K562 (cell line): ENCODE measurements at regions not wholly inside any gene's neighbourhood (a gene's known extent, or its start where the extent isn't known, plus 50 kb on each side); places are given as distances from the start of the nearest gene placed in this dataset.

ENCODE experiments used
- ATAC-seq: fragments of 200-7000 bp; cut with Tn5 transposase; 3 replicates; pipeline ENCODE4 v1.9.1; 2020; ENCODE audit warnings: moderate library complexity
- BruUV-seq: library from RNA; stranded (reverse); fragments of 400-500 nt; replicated peaks from 2 replicates; lab custom pipeline; 2021; lab: Mats Ljungman, UMichigan
- CTCF ChIA-PET: fragments of 300-600 bp; formaldehyde crosslinking; extraction: SDS; loops from one replicate; lab custom pipeline; 2021; ENCODE audit warnings: low intra/inter-chr PET ratio; lab: Yijun Ruan, JAX
- POLR2A ChIA-PET: fragments of 300-600, 350-650 bp; sonication (Branson Sonifier 250); formaldehyde crosslinking; extraction: SDS; loops from one replicate; lab custom pipeline; 2021; ENCODE audit warnings: antibody characterized with exemption, inconsistent platforms; lab: Yijun Ruan, JAX
- DNase-seq, 4 experiments: peaks; one replicate each; pipeline versions ENCODE4 v3.0.0 to v3.0.0-alpha.2; 2011 to 2018; ENCODE audit warnings: low spot score in 3 of 4, mixed read lengths in 3 of 4; ENCODE audit errors: extremely low read depth in 1 of 4
- FAIRE-seq: peaks from 2 replicates; lab custom pipeline; 2011; peaks lifted over from hg19 to GRCh38; lab: Jason Lieb, UNC
- H2AFZ ChIP-seq: 2 replicates; pipeline ENCODE4 v1.6.0; 2011; ENCODE audit warnings: low read depth, low read length, control low read depth, inconsistent platforms
- H3K27ac ChIP-seq: fragments of 200-600 bp; 3 replicates; pipeline ENCODE4 v1.8.0; 2011; ENCODE audit warnings: low read depth, mild to moderate bottlenecking, control low read depth, inconsistent platforms, low read length, moderate library complexity, mixed read lengths; ENCODE audit errors: extremely low read depth
- H3K27me3 ChIP-seq, 2 experiments: fragments of 300-600 bp in 1 of 2; 2 replicates in 1 of 2; 3 replicates in 1 of 2; pipeline versions ENCODE4 v1.6.0 to v1.8.0; 2011; ENCODE audit warnings: inconsistent platforms in 2 of 2, low read length in 2 of 2, mild to moderate bottlenecking in 1 of 2, mixed read lengths in 1 of 2, moderate library complexity in 1 of 2; ENCODE audit not compliant: control insufficient read depth in 2 of 2, insufficient read depth in 2 of 2
- H3K36me3 ChIP-seq: fragments of 300-600 bp; 3 replicates; pipeline ENCODE4 v1.8.0; 2011; ENCODE audit warnings: mild to moderate bottlenecking, low read length, inconsistent platforms; ENCODE audit not compliant: control insufficient read depth, insufficient read depth
- H3K4me1 ChIP-seq, 2 experiments: fragments of 200-600 bp in 1 of 2; replicated peaks in 1 of 2; 2 replicates in 1 of 2; 3 replicates in 1 of 2; pipeline versions ENCODE4 v1.5.1 to v1.8.0; 2011; ENCODE audit warnings: inconsistent platforms in 2 of 2, low read length in 2 of 2, mild to moderate bottlenecking in 1 of 2, mixed read lengths in 1 of 2, moderate library complexity in 1 of 2; ENCODE audit not compliant: control insufficient read depth in 2 of 2, insufficient read depth in 2 of 2
- H3K4me2 ChIP-seq: 2 replicates; pipeline ENCODE4 v1.6.1; 2011; ENCODE audit warnings: low read length, control low read depth, inconsistent platforms, mixed read lengths; ENCODE audit not compliant: insufficient read depth
- H3K4me3 ChIP-seq: fragments of 200-600 bp; sonication (generic), shearing (Covaris generic); 2 replicates; pipeline ENCODE4 v1.5.1; 2016; ENCODE audit warnings: control low read depth, inconsistent platforms
- H3K79me2 ChIP-seq: fragments of 200-600 bp; 3 replicates; pipeline ENCODE4 v1.8.0; 2011; ENCODE audit warnings: low read length, inconsistent platforms; ENCODE audit not compliant: control insufficient read depth, insufficient read depth
- H3K9ac ChIP-seq, 2 experiments: 2 replicates each; pipeline versions ENCODE4 v1.6.0 to v1.6.1; 2011; ENCODE audit warnings: low read depth in 2 of 2, low read length in 2 of 2, control low read depth in 1 of 2, inconsistent platforms in 1 of 2, mild to moderate bottlenecking in 1 of 2, mixed read lengths in 1 of 2; ENCODE audit not compliant: insufficient read depth in 1 of 2
- H3K9me1 ChIP-seq: one replicate; pipeline ENCODE4 v1.6.0; 2011; ENCODE audit warnings: inconsistent platforms, mild to moderate bottlenecking, low read length, moderate library complexity; ENCODE audit not compliant: control insufficient read depth, insufficient read depth
- H3K9me3 ChIP-seq: replicated peaks from 2 replicates; pipeline ENCODE4 v1.5.1; 2011; ENCODE audit warnings: low read depth, low read length, inconsistent platforms; ENCODE audit not compliant: control insufficient read depth, insufficient read depth
- H4K20me1 ChIP-seq: replicated peaks from 2 replicates; pipeline ENCODE4 v1.6.1; 2011; ENCODE audit warnings: low read length, inconsistent platforms, mixed read lengths; ENCODE audit not compliant: control insufficient read depth, insufficient read depth
- ATF2 ChIP-seq: sonication (generic); formaldehyde crosslinking; IDR thresholded peaks from 2 replicates; pipeline ENCODE4 v1.8.1; 2022; ENCODE audit warnings: missing genetic modification reagents
- BRF1 ChIP-seq: IDR thresholded peaks from 3 replicates; pipeline ENCODE4 v1.6.1; 2011; ENCODE audit warnings: borderline replicate concordance, mild to moderate bottlenecking; ENCODE audit not compliant: insufficient read length; ENCODE audit errors: extremely low read depth
- BRF2 ChIP-seq: IDR thresholded peaks from 3 replicates; pipeline ENCODE4 v1.6.1; 2011; ENCODE audit warnings: borderline replicate concordance, mild to moderate bottlenecking; ENCODE audit not compliant: insufficient read length, insufficient read depth
- CHD4 ChIP-seq: fragments of 200-600 bp; sonication (generic); IDR thresholded peaks from 3 replicates; pipeline ENCODE4 v1.6.1; 2012; ENCODE audit warnings: low read depth, mild to moderate bottlenecking, mixed read lengths, low read length, inconsistent platforms; ENCODE audit not compliant: insufficient read depth, insufficient replicate concordance, poor library complexity, severe bottlenecking
- CTCF ChIP-seq, 3 experiments: IDR thresholded peaks in 2 of 3; conservative IDR thresholded peaks in 1 of 3; 2 replicates each; pipeline ENCODE4 v1.5.1; 2011 to 2012; ENCODE audit warnings: low read length in 3 of 3, mild to moderate bottlenecking in 3 of 3, control low read depth in 2 of 3, improper control_type of control experiment in 1 of 3, inconsistent platforms in 1 of 3, low read depth in 1 of 3, mixed read lengths in 1 of 3, moderate library complexity in 1 of 3; ENCODE audit not compliant: insufficient read depth in 2 of 3
- DPF2 ChIP-seq: fragments of 450-650 bp; IDR thresholded peaks from 2 replicates; pipeline ENCODE4 v1.6.1; 2016
- FOSL1 ChIP-seq: fragments of 200-800 bp; sonication (Bioruptor generic); conservative IDR thresholded peaks from 2 replicates; pipeline ENCODE4 v1.6.1; 2016; ENCODE audit warnings: missing genetic modification characterization, missing compliant biosample characterization
- FOXP1 ChIP-seq: sonication (generic); formaldehyde crosslinking; IDR thresholded peaks from 2 replicates; pipeline ENCODE4 v1.8.0; 2022; ENCODE audit warnings: mild to moderate bottlenecking, missing genetic modification reagents
- KLF13 ChIP-seq: fragments of 450-650 bp; IDR thresholded peaks from 2 replicates; pipeline ENCODE4 v1.6.1; 2016; ENCODE audit warnings: missing genetic modification characterization, low read depth, mild to moderate bottlenecking, missing compliant biosample characterization, moderate library complexity, borderline replicate concordance
- PML ChIP-seq: IDR thresholded peaks from 2 replicates; pipeline ENCODE4 v1.6.1; 2012; ENCODE audit warnings: low read length, inconsistent platforms
- SP1 ChIP-seq: sonication (generic); formaldehyde crosslinking; IDR thresholded peaks from 2 replicates; pipeline ENCODE4 v1.8.1; 2022; ENCODE audit warnings: mild to moderate bottlenecking, missing genetic modification reagents
- ZBTB26 ChIP-seq: fragments of 450-650 bp; formaldehyde crosslinking; IDR thresholded peaks from 2 replicates; pipeline ENCODE4 v1.4.0; 2022; ENCODE audit warnings: missing genetic modification characterization
- ZNF280B ChIP-seq: fragments of 250-450 bp; sonication (Bioruptor Pico); IDR thresholded peaks from 2 replicates; pipeline ENCODE4 v1.5.1; 2021; ENCODE audit warnings: mild to moderate bottlenecking
- ZNF408 ChIP-seq: fragments of 250-450 bp; sonication (Bioruptor Pico); IDR thresholded peaks from 2 replicates; pipeline ENCODE4 v1.4.0; 2020; ENCODE audit warnings: low read depth, mild to moderate bottlenecking, moderate library complexity
- ZNF41 ChIP-seq: fragments of 250-450 bp; sonication (Bioruptor Pico); conservative IDR thresholded peaks from 2 replicates; pipeline ENCODE4 v1.4.0; 2020; ENCODE audit warnings: mild to moderate bottlenecking
- WGBS: fragments of 100-300 bp; shearing (Covaris generic); methylation state at CpG from one replicate; pipeline ENCODE4 v1.1.6; 2016; ENCODE audit warnings: low coverage, mixed read lengths; ENCODE audit not compliant: insufficient coverage; ENCODE audit errors: missing lambda C conversion rate; 5-methylcytosine and 5-hydroxymethylcytosine counted together
- in situ Hi-C: fragments of 300-500 bp; cut with MboI; formaldehyde crosslinking; loops from 4 replicates; pipeline ENCODE4 v1.15.0; 2018; ENCODE audit warnings: inconsistent platforms, mixed read lengths
- intact Hi-C: fragments of 100-400 bp; cut with micrococcal nuclease; formaldehyde crosslinking; loops from 2 replicates; pipeline ENCODE4 v1.14.2; 2022

GRCh38 chr7:46847126-46847525, 734.8 kb downstream of the TNS3 start:
- H3K4me2 ChIP-seq = no peak overlapping the region
- H3K9me1 ChIP-seq = no peaks in the 10 kb centered on the region
- H3K79me2 ChIP-seq = no peaks in the 10 kb centered on the region
- no peaks in the 10 kb centered on the region for H3K27me3 ChIP-seq
- no TSS peak for BruUV-seq
- in situ Hi-C loops = no loop called here
- no peaks in the 10 kb centered on the region for H3K4me1 ChIP-seq
- DNase-seq = no peak
- H2AFZ ChIP-seq = no peak overlapping the region
- H3K36me3 ChIP-seq = no peaks in the 10 kb centered on the region
- FAIRE-seq = no peak
- H3K4me3 ChIP-seq = no peak overlapping the region
- no peaks in the 10 kb centered on the region; the same call in 1 of the 2 replicates for H3K9me3 ChIP-seq
- 0% methylated on average over 3 of the region's 3 CpGs for WGBS
- intact Hi-C loops = no loop called here
- H3K27ac ChIP-seq = no peak overlapping the region
- ATAC-seq = no peak
- ChIA-PET POLR2A (no interaction called here), CTCF (no interaction called here)
- no peaks in the 10 kb centered on the region for H4K20me1 ChIP-seq
- H3K9ac ChIP-seq = no peak overlapping the region
- TF ChIP-seq CHD4 (no peak), PML (no peak), SP1 (CRISPR knock-in tag) (no peak), ZNF280B (CRISPR knock-in tag) (no peak), ATF2 (CRISPR knock-in tag) (no peak), KLF13 (no peak), FOXP1 (no peak), ZNF408 (CRISPR knock-in tag) (no peak), ZBTB26 (no peak), ZNF41 (CRISPR knock-in tag) (no peak), FOSL1 (tag) (no peak), BRF1 (no peak), BRF2 (no peak), CTCF (IDR thresholded peaks at IDR 0.05 in 2 of 3, conservative IDR thresholded peaks at IDR 0.05 in 1 of 3; ENCODE audit: insufficient read depth in 2 of 3, low read depth in 1 of 3, low read length in 3 of 3) (no peak), DPF2 (no peak)
